GM12878 (cell line): ENCODE measurements at regions not wholly inside any gene's neighbourhood (a gene's known extent, or its start where the extent isn't known, plus 50 kb on each side); places are given as distances from the start of the nearest gene placed in this dataset.

ENCODE experiments used
- ATAC-seq: fragments of 200-7000 bp; cut with Tn5 transposase; 3 replicates; pipeline ENCODE4 v1.9.1; 2020; ENCODE audit warnings: mild to moderate bottlenecking, moderate library complexity
- BruUV-seq: library from RNA; stranded (reverse); fragments of 400-500 nt; replicated peaks from 2 replicates; lab custom pipeline; 2021; lab: Mats Ljungman, UMichigan
- CTCF ChIA-PET: fragments of 300-600 bp; sonication (Branson Sonifier 250); formaldehyde crosslinking; extraction: SDS; loops from one replicate; lab custom pipeline; 2021; ENCODE audit warnings: inconsistent platforms; lab: Yijun Ruan, JAX
- POLR2A ChIA-PET: fragments of 350-600 bp; formaldehyde crosslinking; extraction: SDS; loops from one replicate; lab custom pipeline; 2021; ENCODE audit warnings: inconsistent platforms; lab: Charles Lee
- RAD21 ChIA-PET: fragments of 300-600 bp; sonication (Branson Sonifier 250); formaldehyde crosslinking; loops from one replicate; lab custom pipeline; 2023; ENCODE audit warnings: antibody characterized with exemption; ENCODE audit not compliant: unreplicated experiment; lab: Charles Lee
- SMC1A ChIA-PET: fragments of 300-600 bp; sonication (Branson Sonifier 250); formaldehyde crosslinking; loops from one replicate; lab custom pipeline; 2023; ENCODE audit not compliant: unreplicated experiment, uncharacterized antibody; lab: Charles Lee
- DNase-seq: peaks from one replicate; pipeline ENCODE4 v3.0.0-alpha.2; 2011; ENCODE audit warnings: low read depth, low spot score
- FAIRE-seq: peaks from 3 replicates; lab custom pipeline; 2011; peaks lifted over from hg19 to GRCh38; lab: Jason Lieb, UNC
- H2AFZ ChIP-seq: 2 replicates; pipeline ENCODE4 v1.6.0; 2011; ENCODE audit warnings: low read depth, low read length, control low read depth; ENCODE audit not compliant: control insufficient read depth
- H3K27ac ChIP-seq: 2 replicates; pipeline ENCODE4 v1.5.1; 2011; ENCODE audit warnings: control low read depth; ENCODE audit not compliant: control insufficient read depth, insufficient read depth
- H3K27me3 ChIP-seq, 2 experiments: replicated peaks in 1 of 2; 2 replicates each; pipeline versions ENCODE4 v1.6.0 to v1.6.1; 2011; ENCODE audit warnings: low read length in 1 of 2; ENCODE audit not compliant: control insufficient read depth in 2 of 2, insufficient read depth in 2 of 2
- H3K36me3 ChIP-seq, 2 experiments: 2 replicates each; pipeline ENCODE4 v1.5.1; 2011; ENCODE audit warnings: low read length in 1 of 2; ENCODE audit not compliant: control insufficient read depth in 2 of 2, insufficient read depth in 2 of 2
- H3K4me1 ChIP-seq: 2 replicates; pipeline ENCODE4 v1.6.1; 2011; ENCODE audit warnings: mild to moderate bottlenecking, low read length, moderate library complexity, mixed read lengths; ENCODE audit not compliant: control insufficient read depth, insufficient read depth
- H3K4me2 ChIP-seq: 2 replicates; pipeline ENCODE4 v1.6.0; 2011; ENCODE audit warnings: control low read depth; ENCODE audit not compliant: control insufficient read depth, insufficient read depth
- H3K4me3 ChIP-seq: fragments of 200-600 bp; sonication (generic); 2 replicates; pipeline ENCODE4 v1.5.1; 2016
- H3K79me2 ChIP-seq: 2 replicates; pipeline ENCODE4 v1.6.0; 2011; ENCODE audit warnings: low read length; ENCODE audit not compliant: control insufficient read depth, insufficient read depth
- H3K9ac ChIP-seq: 2 replicates; pipeline ENCODE4 v1.8.0; 2011; ENCODE audit warnings: low read length, control low read depth, mixed read lengths; ENCODE audit not compliant: control insufficient read depth, insufficient read depth
- H3K9me3 ChIP-seq: replicated peaks from 3 replicates; pipeline ENCODE4 v1.5.1; 2011; ENCODE audit warnings: mild to moderate bottlenecking, low read length; ENCODE audit not compliant: control insufficient read depth, insufficient read depth
- H4K20me1 ChIP-seq: 2 replicates; pipeline ENCODE4 v1.6.0; 2011; ENCODE audit not compliant: control insufficient read depth, insufficient read depth
- DPF2 ChIP-seq: fragments of 450-650 bp; IDR thresholded peaks from 2 replicates; pipeline ENCODE4 v1.6.1; 2017; ENCODE audit warnings: mild to moderate bottlenecking
- HDGF ChIP-seq: fragments of 450-650 bp; IDR thresholded peaks from 2 replicates; pipeline ENCODE4 v1.6.1; 2016; ENCODE audit warnings: antibody characterized with exemption
- KDM1A ChIP-seq: fragments of 200-600 bp; sonication (generic); IDR thresholded peaks from 2 replicates; pipeline ENCODE4 v1.6.1; 2016; ENCODE audit warnings: borderline replicate concordance
- MTA2 ChIP-seq: fragments of 450-650 bp; IDR thresholded peaks from 2 replicates; pipeline ENCODE4 v1.6.1; 2016; ENCODE audit warnings: low read depth, mild to moderate bottlenecking, moderate library complexity
- MYC ChIP-seq: IDR thresholded peaks from 2 replicates; pipeline ENCODE4 v1.6.1; 2011; ENCODE audit warnings: mild to moderate bottlenecking, low read length, moderate library complexity, inconsistent platforms; ENCODE audit not compliant: insufficient read depth, insufficient replicate concordance, insufficient read length, severe bottlenecking
- NFIC ChIP-seq: IDR thresholded peaks from 2 replicates; pipeline ENCODE4 v1.6.1; 2012; ENCODE audit warnings: low read depth, mild to moderate bottlenecking, inconsistent platforms, low read length, moderate library complexity
- NR2C2 ChIP-seq: IDR thresholded peaks from 2 replicates; pipeline ENCODE4 v1.6.1; 2011; ENCODE audit warnings: borderline replicate concordance, low read depth; ENCODE audit not compliant: control insufficient read depth, insufficient read length
- PAX5 ChIP-seq: IDR thresholded peaks from 2 replicates; pipeline ENCODE4 v1.6.1; 2011; ENCODE audit warnings: low read depth, low read length, borderline replicate concordance
- PML ChIP-seq: IDR thresholded peaks from 2 replicates; pipeline ENCODE4 v1.6.1; 2012; ENCODE audit warnings: low read length, inconsistent platforms
- POLR2AphosphoS2 ChIP-seq: IDR thresholded peaks from 2 replicates; pipeline ENCODE4 v1.6.1; 2011; ENCODE audit warnings: low read depth, mild to moderate bottlenecking, low read length, improper control_type of control experiment, moderate library complexity
- SRF ChIP-seq, 2 experiments: IDR thresholded peaks; 2 replicates each; pipeline ENCODE4 v1.6.1; 2011; ENCODE audit warnings: low read depth in 2 of 2, low read length in 2 of 2, mild to moderate bottlenecking in 1 of 2, moderate library complexity in 1 of 2
- STAT1 ChIP-seq: fragments of 450-650 bp; conservative IDR thresholded peaks from 2 replicates; pipeline ENCODE4 v1.6.1; 2014; ENCODE audit warnings: antibody characterized with exemption, mild to moderate bottlenecking
- SUPT20H ChIP-seq: IDR thresholded peaks from 2 replicates; pipeline ENCODE4 v1.6.1; 2011; ENCODE audit warnings: low read depth, mild to moderate bottlenecking, low read length, moderate library complexity, borderline replicate concordance; ENCODE audit not compliant: control insufficient read depth
- TCF3 ChIP-seq: IDR thresholded peaks from 2 replicates; pipeline ENCODE4 v1.6.1; 2012; ENCODE audit warnings: low read depth, mild to moderate bottlenecking, low read length, borderline replicate concordance; ENCODE audit not compliant: insufficient read depth
- YY1 ChIP-seq: IDR thresholded peaks from 2 replicates; pipeline ENCODE4 v1.6.1; 2011; ENCODE audit warnings: low read depth, mild to moderate bottlenecking, low read length
- ZBED1 ChIP-seq: IDR thresholded peaks from 2 replicates; pipeline ENCODE4 v1.6.1; 2016; ENCODE audit warnings: borderline replicate concordance
- ZNF24 ChIP-seq: fragments of 450-650 bp; IDR thresholded peaks from 2 replicates; pipeline ENCODE4 v1.6.1; 2017; ENCODE audit warnings: antibody characterized with exemption, mild to moderate bottlenecking
- ZSCAN29 ChIP-seq: fragments of 450-650 bp; IDR thresholded peaks from 2 replicates; pipeline ENCODE4 v1.6.1; 2017; ENCODE audit warnings: mild to moderate bottlenecking, moderate library complexity
- WGBS: methylation state at CpG from one replicate; pipeline ENCODE4 v1.1.6; 2016; ENCODE audit warnings: low lambda C conversion rate; ENCODE audit not compliant: insufficient replicate concordance, insufficient coverage; ENCODE audit errors: missing lambda C conversion rate; 5-methylcytosine and 5-hydroxymethylcytosine counted together
- in situ Hi-C: fragments of 300-500 bp; cut with MboI; formaldehyde crosslinking; loops from 9 replicates; pipeline ENCODE4 v1.14.3; 2018; ENCODE audit warnings: mixed read lengths
- intact Hi-C: fragments of 100-400 bp; cut with micrococcal nuclease; formaldehyde crosslinking; loops from one replicate; pipeline ENCODE4 v1.14.2; 2022; ENCODE audit not compliant: unreplicated experiment
- TF ChIP-seq, protein P1 (sequence below): IDR thresholded peaks from 2 replicates; pipeline ENCODE4 v1.6.1; 2011; ENCODE audit warnings: borderline replicate concordance, low read depth, mild to moderate bottlenecking, moderate library complexity, mixed read lengths, low read length; ENCODE audit not compliant: insufficient read depth; ENCODE audit errors: extremely low read length

DNA sequence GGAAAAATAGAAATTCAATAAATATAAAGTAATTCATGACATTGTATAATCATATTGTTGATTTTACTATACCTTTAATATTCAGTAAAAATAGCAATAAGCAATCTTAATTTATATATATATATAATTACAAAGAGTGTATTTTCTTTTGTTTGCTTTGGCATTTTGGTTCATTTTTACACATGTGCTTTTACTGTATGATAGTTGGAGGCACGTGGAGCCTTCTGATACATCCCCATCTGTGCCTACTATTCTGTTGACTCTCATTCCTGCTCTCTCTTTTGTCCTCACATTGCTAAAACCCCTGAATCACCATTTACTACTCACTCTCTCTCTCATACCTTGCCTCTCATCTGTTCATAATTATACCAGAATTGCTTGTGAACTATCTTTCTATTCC is 106.4 kb upstream of the NDST4 start:
- H3K4me2 ChIP-seq, result no peak overlapping the region
- BruUV-seq, result no TSS peak
- H3K36me3 ChIP-seq, result no peaks in the 10 kb centered on the region
- H3K9me3 ChIP-seq, result no peaks in the 10 kb centered on the region
- FAIRE-seq, result no peak
- H2AFZ ChIP-seq, result no peak overlapping the region
- no peak overlapping the region for H3K4me3 ChIP-seq
- no peak for ATAC-seq
- in situ Hi-C loops (no loop called here), intact Hi-C loops (no loop called here)
- ChIA-PET SMC1A (interaction anchor here (0.9 to 1.5 kb wide), 2 partner anchors 9 to 87 kb away, joined by 3 read pairs; no protein-coding TSS in a partner anchor), CTCF (no interaction called here), POLR2A (no interaction called here), RAD21 (no interaction called here)
- H3K79me2 ChIP-seq, result no peaks in the 10 kb centered on the region
- no peak for DNase-seq
- TF ChIP-seq DPF2, result no peak
- TF ChIP-seq TCF3, result no peak
- TF ChIP-seq STAT1, result no peak
- H3K27ac ChIP-seq, result no peak overlapping the region
- H3K4me1 ChIP-seq, result no peaks in the 10 kb centered on the region
- H3K27me3 ChIP-seq, result no peaks in the 10 kb centered on the region
- no peak overlapping the region for H3K9ac ChIP-seq
- 0% methylated on average over 1 of the region's 1 CpG for WGBS
- no peaks in the 10 kb centered on the region for H4K20me1 ChIP-seq

DNA sequence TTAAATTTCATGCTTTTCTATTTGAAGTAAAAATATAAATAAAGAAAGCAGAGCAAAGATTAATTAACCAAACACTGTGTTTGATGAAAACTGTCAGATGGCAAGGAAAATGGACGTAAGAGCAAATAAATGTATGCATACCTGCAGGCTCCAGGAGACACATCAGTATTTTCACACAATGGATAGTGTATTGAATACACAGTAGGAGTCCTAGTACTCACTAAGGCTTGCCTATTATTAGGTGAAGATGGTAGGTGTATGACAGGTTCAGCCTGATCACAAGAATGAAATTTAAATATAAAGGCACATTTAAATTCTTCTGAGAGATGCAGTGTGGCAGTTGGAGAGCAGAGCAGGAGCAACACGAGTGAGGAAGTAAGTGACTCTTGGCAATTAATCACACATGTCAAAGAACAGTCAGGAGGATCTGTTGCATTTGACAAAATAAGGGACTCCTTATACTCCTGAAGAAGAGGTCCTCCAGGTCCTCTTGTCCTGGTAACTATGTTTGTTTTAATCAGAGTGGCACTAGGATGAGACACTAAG is 106.0 kb upstream of the NDST4 start:
- WGBS, result 0% methylated on average over 2 of the region's 2 CpGs
- DNase-seq (no peak), ATAC-seq (no peak), FAIRE-seq (no peak)
- H3K9me3 ChIP-seq, result no peaks in the 10 kb centered on the region
- POLR2A ChIA-PET, result no interaction called here
- BruUV-seq, result no TSS peak
- intact Hi-C loops, result no loop called here
- H3K4me3 ChIP-seq, result no peak overlapping the region
- no peak overlapping the region for H2AFZ ChIP-seq
- no peaks in the 10 kb centered on the region for H3K36me3 ChIP-seq
- RAD21 ChIA-PET, result no interaction called here
- CTCF ChIA-PET, result no interaction called here
- no peaks in the 10 kb centered on the region for H3K4me1 ChIP-seq
- H4K20me1 ChIP-seq, result no peaks in the 10 kb centered on the region
- no peak overlapping the region for H3K9ac ChIP-seq
- SMC1A ChIA-PET, result no interaction called here
- no peak overlapping the region for H3K27ac ChIP-seq
- no peak overlapping the region for H3K4me2 ChIP-seq
- no peaks in the 10 kb centered on the region for H3K27me3 ChIP-seq
- no peaks in the 10 kb centered on the region for H3K79me2 ChIP-seq
- in situ Hi-C loops, result no loop called here
- no peak for TF ChIP-seq PAX5
- no peak for TF ChIP-seq MYC
- TF ChIP-seq SUPT20H, result no peak
- TF ChIP-seq YY1, result no peak
- no peak for TF ChIP-seq KDM1A
- no peak for TF ChIP-seq PML
- TF ChIP-seq TCF3, result no peak
- no peak for TF ChIP-seq ZBED1
- no peak for TF ChIP-seq SRF (IDR thresholded peaks at IDR 0.05; ENCODE audit: low read depth in 2 of 2, low read length in 2 of 2)
- TF ChIP-seq NR2C2, result no peak
- TF ChIP-seq, protein P1, sequence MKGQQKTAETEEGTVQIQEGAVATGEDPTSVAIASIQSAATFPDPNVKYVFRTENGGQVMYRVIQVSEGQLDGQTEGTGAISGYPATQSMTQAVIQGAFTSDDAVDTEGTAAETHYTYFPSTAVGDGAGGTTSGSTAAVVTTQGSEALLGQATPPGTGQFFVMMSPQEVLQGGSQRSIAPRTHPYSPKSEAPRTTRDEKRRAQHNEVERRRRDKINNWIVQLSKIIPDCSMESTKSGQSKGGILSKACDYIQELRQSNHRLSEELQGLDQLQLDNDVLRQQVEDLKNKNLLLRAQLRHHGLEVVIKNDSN, result no peak
- TF ChIP-seq HDGF, result no peak
- no peak for TF ChIP-seq MTA2
- no peak for TF ChIP-seq POLR2AphosphoS2
- no peak for TF ChIP-seq ZSCAN29
- no peak for TF ChIP-seq ZNF24
- TF ChIP-seq NFIC, result no peak
